ENCODE measurements at regions not wholly inside any gene's neighbourhood (a gene's known extent, or its start where the extent isn't known, plus 50 kb on each side); places are given as distances from the start of the nearest gene placed in this dataset.

DNA sequence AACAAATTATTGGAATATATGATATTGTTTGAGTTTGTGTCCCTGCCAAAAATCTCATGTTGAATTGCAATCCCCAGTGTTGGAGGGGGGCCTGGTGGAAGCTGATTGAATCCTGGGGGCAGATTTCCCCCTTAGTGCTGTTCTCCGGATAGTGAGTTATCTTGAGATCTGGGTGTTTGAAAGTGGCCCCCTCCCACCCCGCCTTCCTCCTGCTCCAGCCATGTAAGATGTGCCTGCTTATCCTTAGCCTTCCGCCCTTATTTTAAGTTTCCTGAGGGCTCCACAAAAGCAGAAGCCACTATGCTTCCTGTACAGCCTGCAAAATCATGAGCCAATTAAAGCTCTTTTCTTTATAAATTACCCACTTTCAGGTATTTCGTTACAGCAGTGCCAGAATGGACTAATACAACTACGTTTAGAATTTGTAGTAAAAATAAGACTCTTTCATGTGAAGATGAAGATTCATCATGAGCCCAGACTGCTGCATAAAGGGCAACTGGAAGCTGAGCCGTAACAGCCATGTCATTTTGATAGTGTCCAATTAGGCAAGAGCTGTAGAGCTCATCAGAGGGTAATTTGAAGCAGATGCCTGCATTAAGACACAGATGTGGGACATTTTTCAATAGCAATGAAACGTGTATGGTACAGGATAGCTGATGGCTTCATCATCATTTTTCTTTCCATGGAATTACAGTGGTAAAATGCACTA lies 1007.2 kb downstream of the REEP3 start (continued):
- TF ChIP-seq, protein P1, sequence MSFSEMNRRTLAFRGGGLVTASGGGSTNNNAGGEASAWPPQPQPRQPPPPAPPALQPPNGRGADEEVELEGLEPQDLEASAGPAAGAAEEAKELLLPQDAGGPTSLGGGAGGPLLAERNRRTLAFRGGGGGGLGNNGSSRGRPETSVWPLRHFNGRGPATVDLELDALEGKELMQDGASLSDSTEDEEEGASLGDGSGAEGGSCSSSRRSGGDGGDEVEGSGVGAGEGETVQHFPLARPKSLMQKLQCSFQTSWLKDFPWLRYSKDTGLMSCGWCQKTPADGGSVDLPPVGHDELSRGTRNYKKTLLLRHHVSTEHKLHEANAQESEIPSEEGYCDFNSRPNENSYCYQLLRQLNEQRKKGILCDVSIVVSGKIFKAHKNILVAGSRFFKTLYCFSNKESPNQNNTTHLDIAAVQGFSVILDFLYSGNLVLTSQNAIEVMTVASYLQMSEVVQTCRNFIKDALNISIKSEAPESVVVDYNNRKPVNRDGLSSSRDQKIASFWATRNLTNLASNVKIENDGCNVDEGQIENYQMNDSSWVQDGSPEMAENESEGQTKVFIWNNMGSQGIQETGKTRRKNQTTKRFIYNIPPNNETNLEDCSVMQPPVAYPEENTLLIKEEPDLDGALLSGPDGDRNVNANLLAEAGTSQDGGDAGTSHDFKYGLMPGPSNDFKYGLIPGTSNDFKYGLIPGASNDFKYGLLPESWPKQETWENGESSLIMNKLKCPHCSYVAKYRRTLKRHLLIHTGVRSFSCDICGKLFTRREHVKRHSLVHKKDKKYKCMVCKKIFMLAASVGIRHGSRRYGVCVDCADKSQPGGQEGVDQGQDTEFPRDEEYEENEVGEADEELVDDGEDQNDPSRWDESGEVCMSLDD (tag by site-specific recombination; IDR thresholded peaks at IDR 0.05), result no peak
- TF ChIP-seq AEBP2 (tag by site-specific recombination; IDR thresholded peaks at IDR 0.05; ENCODE audit: borderline replicate concordance), result no peak
- no peak for TF ChIP-seq ZNF629 (tag by site-specific recombination; IDR thresholded peaks at IDR 0.05)

DNA sequence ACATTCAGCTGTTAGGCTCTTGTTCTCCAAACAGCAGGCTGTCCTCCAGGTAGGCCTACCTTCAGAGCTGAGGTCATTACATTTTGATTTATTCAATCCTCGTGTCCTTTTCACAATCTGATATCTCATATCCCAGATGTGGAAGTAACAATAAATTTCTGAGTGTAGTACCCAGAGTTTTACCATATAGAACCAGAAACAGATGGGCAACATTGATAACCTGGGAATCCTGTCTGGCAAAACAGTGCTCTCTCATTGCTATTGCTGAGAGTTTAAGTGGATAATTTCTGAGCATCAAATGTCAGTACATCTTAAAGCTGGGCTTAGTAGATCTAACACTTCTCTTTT lies 1007.8 kb downstream of the REEP3 start:
- no peak for TF ChIP-seq HOXA7 (CRISPR knock-in tag; IDR thresholded peaks at IDR 0.05; ENCODE audit: borderline replicate concordance)
- no peak for TF ChIP-seq ZNF747 (tag by site-specific recombination; IDR thresholded peaks at IDR 0.05)
- TF ChIP-seq REPIN1 (tag by site-specific recombination; IDR thresholded peaks at IDR 0.05; ENCODE audit: low read depth), result no peak
- no peak for TF ChIP-seq GLIS1 (tag by site-specific recombination; IDR thresholded peaks at IDR 0.05)
- TF ChIP-seq ZNF366 (tag by site-specific recombination; conservative IDR thresholded peaks at IDR 0.05), result no peak
- TF ChIP-seq GLI2 (tag by site-specific recombination; IDR thresholded peaks at IDR 0.05; ENCODE audit: borderline replicate concordance, low read depth), result no peak
- no peak for TF ChIP-seq ZSCAN30 (tag by site-specific recombination; IDR thresholded peaks at IDR 0.05)
- TF ChIP-seq ZNF473 (tag by site-specific recombination; IDR thresholded peaks at IDR 0.05), result no peak
- TF ChIP-seq ZNF362 (tag by site-specific recombination; IDR thresholded peaks at IDR 0.05), result no peak
- no peak for TF ChIP-seq PRDM10 (tag by site-specific recombination; IDR thresholded peaks at IDR 0.05)
- no peak for TF ChIP-seq YY2 (tag by site-specific recombination; IDR thresholded peaks at IDR 0.05)
- no peak for TF ChIP-seq ZEB2 (tag by site-specific recombination; IDR thresholded peaks at IDR 0.05)
- TF ChIP-seq HOXD13 (CRISPR knock-in tag; IDR thresholded peaks at IDR 0.05; ENCODE audit: borderline replicate concordance), result no peak
- no peak for TF ChIP-seq GLI4 (tag by site-specific recombination; IDR thresholded peaks at IDR 0.05)
- no peak for TF ChIP-seq ZNF785 (tag by site-specific recombination; IDR thresholded peaks at IDR 0.05)
- TF ChIP-seq, protein P2, sequence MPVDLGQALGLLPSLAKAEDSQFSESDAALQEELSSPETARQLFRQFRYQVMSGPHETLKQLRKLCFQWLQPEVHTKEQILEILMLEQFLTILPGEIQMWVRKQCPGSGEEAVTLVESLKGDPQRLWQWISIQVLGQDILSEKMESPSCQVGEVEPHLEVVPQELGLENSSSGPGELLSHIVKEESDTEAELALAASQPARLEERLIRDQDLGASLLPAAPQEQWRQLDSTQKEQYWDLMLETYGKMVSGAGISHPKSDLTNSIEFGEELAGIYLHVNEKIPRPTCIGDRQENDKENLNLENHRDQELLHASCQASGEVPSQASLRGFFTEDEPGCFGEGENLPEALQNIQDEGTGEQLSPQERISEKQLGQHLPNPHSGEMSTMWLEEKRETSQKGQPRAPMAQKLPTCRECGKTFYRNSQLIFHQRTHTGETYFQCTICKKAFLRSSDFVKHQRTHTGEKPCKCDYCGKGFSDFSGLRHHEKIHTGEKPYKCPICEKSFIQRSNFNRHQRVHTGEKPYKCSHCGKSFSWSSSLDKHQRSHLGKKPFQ (tag by site-specific recombination; IDR thresholded peaks at IDR 0.05), result no peak
- TF ChIP-seq ZNF354C (tag by site-specific recombination; IDR thresholded peaks at IDR 0.05; ENCODE audit: borderline replicate concordance, low read depth), result no peak
- TF ChIP-seq ZNF398 (tag by site-specific recombination; IDR thresholded peaks at IDR 0.05), result no peak
- Histone ChIP-seq H3K9me3 (ENCODE audit: control insufficient read depth, insufficient read depth, low read depth, low read length) (no peaks in the 10 kb centered on the region), H3K4me1 (ENCODE audit: control insufficient read depth, insufficient read depth, low read length) (no peaks in the 10 kb centered on the region), H3K36me3 (ENCODE audit: control insufficient read depth in 2 of 2, insufficient read depth in 1 of 2, low read length in 2 of 2) (no peaks in the 10 kb centered on the region), H3K4me3 (ENCODE audit: low read depth, low read length) (no peak overlapping the region), H3K27ac (ENCODE audit: extremely low read depth, low read depth, low read length) (no peak overlapping the region)
- ChIA-PET CTCF (no interaction called here), POLR2A (no interaction called here)
